ENCODE measurements at regions not wholly inside any gene's neighbourhood (a gene's known extent, or its start where the extent isn't known, plus 50 kb on each side); places are given as distances from the start of the nearest gene placed in this dataset.
A peak's percentile ranks its signal among the peaks of the same experiment; 100 is the strongest.
"Not testable (repeated sequence)": the region's sequence is repeated elsewhere in the genome, so short reads cannot be mapped to it uniquely, and the experiment has no call there.

DNA sequence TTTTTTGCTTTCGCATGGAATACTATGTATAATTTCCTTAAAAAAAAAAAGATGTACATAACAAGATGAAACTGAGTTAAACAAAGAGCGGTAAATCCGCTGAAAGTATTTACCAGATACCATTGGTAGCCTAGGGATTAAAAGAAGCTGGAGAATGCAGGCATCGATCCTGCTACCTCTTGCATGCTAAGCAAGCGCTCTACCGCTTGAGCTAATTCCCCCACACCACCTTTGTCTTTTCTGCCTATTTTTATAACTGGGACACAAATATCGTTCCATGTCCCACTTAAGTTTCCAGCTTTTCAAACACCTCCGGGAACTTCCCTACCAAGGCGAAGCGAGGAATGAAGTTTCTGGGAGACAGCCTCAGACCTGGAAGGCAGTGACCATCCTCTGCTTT, 498.4 kb downstream of the PRIM2 start:
- ATAC-seq (ENCODE audit: low read depth in 2 of 2); H3K27ac Mint-ChIP-seq; H3K4me1 Mint-ChIP-seq; DNase-seq; H3K9me3 Mint-ChIP-seq; H3K4me3 Mint-ChIP-seq: not testable (repeated sequence)
- peaks cover 0 to 13% of the 10 kb centered on the region in 2 donors for H3K36me3 Mint-ChIP-seq
- H3K27me3 Mint-ChIP-seq, result peaks cover 18 to 24% (median 22%) of the 10 kb centered on the region in 3 donors

DNA sequence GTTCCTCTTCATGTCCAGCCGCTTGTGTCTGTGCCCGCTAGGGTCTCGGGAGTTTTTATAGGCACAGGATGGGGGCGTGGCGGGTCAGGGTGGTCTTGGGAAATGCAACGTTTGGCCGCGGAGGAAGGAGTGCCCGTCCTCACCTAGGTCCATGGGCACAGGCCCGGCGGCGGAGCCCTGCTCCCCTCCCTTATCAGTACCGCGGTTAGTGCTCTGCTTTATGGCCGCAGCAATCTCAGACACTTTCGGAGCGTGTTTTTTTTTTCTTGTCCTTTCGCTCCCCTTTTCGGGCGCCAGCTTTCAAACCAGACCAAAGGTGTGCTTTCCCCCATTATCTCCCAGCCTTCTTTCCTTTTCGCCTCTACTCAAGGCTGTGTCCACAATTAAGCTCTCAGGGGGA, 503.9 kb downstream of the PRIM2 start:
- Mint-ChIP-seq H3K27me3 (peaks cover 32 to 41% (median 39%) of the 10 kb centered on the region in 3 donors), H3K9me3 (peaks cover 0 to 23% (median 9%) of the 10 kb centered on the region in 7 donors)
- not testable (repeated sequence) for ATAC-seq (ENCODE audit: low read depth in 2 of 2); DNase-seq; H3K36me3 Mint-ChIP-seq; H3K27ac Mint-ChIP-seq; H3K4me1 Mint-ChIP-seq; H3K4me3 Mint-ChIP-seq

DNA sequence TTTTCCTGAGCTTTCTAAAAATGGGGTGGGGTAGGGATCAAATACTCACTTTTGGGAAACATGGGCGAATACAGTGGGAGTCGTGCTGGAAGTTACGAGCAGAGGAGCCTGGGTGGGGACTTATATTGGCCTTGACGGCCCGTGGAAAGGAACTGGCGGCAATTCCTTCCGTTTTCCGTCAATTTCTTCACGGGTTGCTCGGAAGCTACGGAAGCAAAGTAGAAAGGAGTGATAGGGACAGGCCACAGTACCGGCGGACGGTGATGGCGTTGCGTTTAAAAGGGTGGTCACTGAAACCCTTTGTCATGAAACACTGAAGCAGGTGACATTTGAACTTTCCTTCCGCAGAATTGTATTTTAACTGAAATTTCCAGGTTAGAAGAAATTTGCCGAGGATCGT, 505.0 kb downstream of the PRIM2 start:
- not testable (repeated sequence) for H3K36me3 Mint-ChIP-seq; H3K4me1 Mint-ChIP-seq; DNase-seq; ATAC-seq (ENCODE audit: low read depth in 2 of 2); H3K4me3 Mint-ChIP-seq; H3K27ac Mint-ChIP-seq
- peaks cover 28 to 46% (median 41%) of the 10 kb centered on the region in 3 donors for H3K27me3 Mint-ChIP-seq
- H3K9me3 Mint-ChIP-seq, result peaks cover 0 to 26% (median 11%) of the 10 kb centered on the region in 7 donors

DNA sequence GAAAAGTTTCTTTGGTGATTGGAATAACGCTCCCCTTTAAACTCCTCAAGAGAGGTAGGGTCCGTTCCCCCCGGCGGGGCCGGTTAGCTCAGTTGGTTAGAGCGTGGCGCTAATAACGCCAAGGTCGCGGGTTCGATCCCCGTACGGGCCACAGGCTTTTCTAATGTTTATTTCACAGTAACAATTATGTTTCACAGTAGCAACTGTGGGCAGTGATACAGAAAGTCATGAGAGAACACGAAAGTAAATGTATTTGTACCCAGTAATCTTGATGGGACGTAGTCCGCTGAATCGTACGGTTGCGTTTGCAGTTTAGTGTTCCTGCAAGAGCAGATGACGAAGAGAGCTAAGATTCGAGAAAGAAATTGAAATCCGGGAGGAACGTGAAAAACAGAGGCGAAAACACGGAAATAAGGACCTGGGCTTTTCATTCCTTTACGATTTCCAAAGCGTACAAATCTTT, 505.5 kb downstream of the PRIM2 start:
- Mint-ChIP-seq H3K36me3 (no peaks in the 10 kb centered on the region), H3K4me3 (no peak overlapping the region), H3K27me3 (peaks cover 28 to 46% (median 41%) of the 10 kb centered on the region in 3 donors), H3K4me1 (peaks cover 0 to 3% (median 0%) of the 10 kb centered on the region in 3 donors), H3K27ac (no peak overlapping the region), H3K9me3 (peaks cover 0 to 26% (median 11%) of the 10 kb centered on the region in 7 donors)
- no peak for ATAC-seq (ENCODE audit: low read depth in 2 of 2)
- DNase-seq, result no peak

DNA sequence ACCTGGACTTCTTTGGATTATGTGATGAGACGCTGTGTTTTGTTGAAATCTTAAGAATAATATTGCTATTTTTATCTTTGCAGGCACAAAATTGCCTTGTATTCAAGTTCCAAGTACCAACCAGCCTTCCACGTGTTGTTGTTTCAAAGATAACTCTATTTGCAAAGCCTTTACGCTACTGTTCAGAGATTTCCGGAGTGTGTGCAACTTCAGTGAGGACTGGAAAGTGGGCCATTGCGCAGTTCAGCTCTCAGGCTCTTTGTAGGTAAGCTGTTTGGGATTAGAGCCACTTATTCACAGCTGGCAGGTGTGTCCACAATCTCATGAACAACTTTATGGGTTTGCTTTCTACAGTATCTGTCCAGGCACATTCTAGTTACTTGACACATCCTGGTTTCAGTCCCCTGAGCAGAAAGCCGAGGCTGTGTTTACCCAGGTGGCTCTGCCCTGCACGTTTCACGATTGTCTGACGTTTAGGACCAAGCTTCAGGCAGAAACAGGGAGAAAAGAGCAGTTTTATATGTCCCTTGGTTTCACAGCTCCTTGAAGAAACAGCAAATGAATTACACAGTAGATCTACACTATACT, 520.3 kb downstream of the PRIM2 start:
- not testable (repeated sequence) for H3K27ac Mint-ChIP-seq; H3K9me3 Mint-ChIP-seq; H3K36me3 Mint-ChIP-seq; H3K4me3 Mint-ChIP-seq; H3K27me3 Mint-ChIP-seq; H3K4me1 Mint-ChIP-seq; ATAC-seq (ENCODE audit: low read depth in 2 of 2); DNase-seq

DNA sequence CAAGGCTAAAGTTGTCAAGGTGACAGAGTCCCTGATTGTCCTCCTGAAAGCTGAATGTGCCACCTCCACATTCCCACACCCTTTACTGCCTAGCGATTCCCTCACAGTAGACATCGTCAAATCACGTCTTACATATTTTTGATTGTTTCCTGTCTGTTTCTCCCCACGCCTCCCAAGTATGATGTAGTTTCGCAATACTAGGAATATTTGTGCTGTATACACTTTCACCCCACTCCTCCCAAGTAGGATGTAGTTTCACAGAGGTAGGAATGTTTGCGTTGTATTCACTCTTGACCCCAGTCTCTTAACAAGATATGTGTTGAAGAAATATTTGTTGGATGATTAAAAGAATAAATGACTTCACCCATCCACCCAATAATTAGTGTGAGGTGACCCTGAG, 524.1 kb downstream of the PRIM2 start:
- DNase-seq, H3K36me3 Mint-ChIP-seq: not testable (repeated sequence)

DNA sequence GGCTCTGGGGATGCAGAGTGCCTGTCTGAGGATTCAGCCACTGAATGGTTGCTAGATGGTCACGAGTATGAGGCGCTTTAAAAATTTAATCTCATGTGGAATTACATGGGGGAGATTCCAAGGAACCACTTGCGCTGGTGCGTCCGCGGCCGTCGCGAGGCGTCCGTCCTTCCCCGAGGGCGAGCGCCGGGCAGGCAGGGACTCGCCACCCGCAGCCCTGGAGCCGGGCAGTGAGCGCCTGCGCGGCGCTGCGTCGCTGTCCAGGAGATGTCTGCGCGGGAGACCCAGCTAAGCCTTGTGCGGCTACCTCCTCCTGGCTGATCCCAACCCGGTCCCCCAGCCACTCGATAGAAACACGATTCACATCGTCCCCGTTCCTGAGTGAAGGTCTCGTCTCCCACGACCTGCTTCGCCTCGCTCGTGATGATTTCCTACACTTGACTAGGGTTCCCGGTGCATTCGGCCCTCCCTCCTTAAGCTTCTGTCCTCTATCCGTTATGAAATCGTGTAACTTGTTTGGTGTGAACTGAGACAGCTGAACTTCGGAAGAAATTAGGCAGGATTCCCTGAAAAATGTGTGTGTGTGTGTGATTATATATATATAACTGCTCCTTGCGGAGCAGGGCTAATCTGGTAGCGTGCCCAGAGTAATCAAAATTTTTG, 536.4 kb downstream of the PRIM2 start:
- ATAC-seq (ENCODE audit: low read depth in 2 of 2); H3K9me3 Mint-ChIP-seq; H3K27ac Mint-ChIP-seq; H3K4me1 Mint-ChIP-seq; DNase-seq; H3K4me3 Mint-ChIP-seq; H3K36me3 Mint-ChIP-seq: not testable (repeated sequence)
- H3K27me3 Mint-ChIP-seq, result peaks cover 23 to 27% (median 24%) of the 10 kb centered on the region in 3 donors

More for the DNA sequence above, 524.1 kb downstream of the PRIM2 start:
- ATAC-seq (ENCODE audit: low read depth in 2 of 2); H3K27ac Mint-ChIP-seq; H3K4me1 Mint-ChIP-seq; H3K4me3 Mint-ChIP-seq: not testable (repeated sequence)
- peaks cover 0 to 12% (median 4%) of the 10 kb centered on the region in 7 donors for H3K9me3 Mint-ChIP-seq
- peaks cover 0 to 11% (median 5%) of the 10 kb centered on the region in 3 donors for H3K27me3 Mint-ChIP-seq

DNA sequence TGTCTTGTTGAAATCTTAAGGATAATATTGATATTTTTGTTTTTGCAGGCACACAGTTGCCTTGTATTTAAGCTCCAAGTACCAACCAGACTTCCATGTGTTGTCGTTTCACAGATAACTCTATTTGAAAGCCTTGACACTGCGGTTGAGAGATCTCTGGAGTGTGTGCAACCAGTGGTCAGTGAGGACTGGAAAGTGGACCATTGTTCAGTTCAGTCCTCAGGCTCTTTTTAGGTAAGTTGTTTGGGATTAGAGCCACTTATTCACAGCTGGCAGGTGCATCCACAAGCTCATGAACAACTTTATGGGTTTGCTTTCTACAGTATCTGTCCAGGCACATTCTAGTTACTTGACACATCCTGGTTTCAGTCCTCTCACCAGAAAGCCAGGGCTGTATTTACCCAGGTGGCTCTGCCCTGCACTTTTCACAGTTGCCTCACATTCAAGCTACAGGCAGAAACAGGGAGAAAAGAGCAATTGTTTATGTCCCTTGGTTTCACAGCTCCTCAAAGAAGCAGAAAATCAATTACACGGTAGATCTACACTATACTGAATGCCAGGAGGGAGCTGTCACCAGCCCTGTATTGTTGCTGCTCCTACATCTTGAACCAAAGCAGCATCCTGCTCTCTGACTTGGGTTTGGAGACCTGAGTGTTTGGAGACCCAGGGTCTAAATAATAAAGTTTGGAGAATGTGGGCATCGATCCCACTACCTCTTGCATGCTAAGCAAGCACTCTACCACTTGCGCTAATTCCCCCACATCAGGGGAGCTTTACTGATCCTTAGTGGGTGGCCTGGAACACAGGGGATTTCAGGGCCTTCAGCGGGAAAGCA, 543.3 kb downstream of the PRIM2 start:
- not testable (repeated sequence) for H3K4me3 Mint-ChIP-seq; H3K9me3 Mint-ChIP-seq; H3K27ac Mint-ChIP-seq; DNase-seq; H3K4me1 Mint-ChIP-seq; H3K36me3 Mint-ChIP-seq; H3K27me3 Mint-ChIP-seq; ATAC-seq (ENCODE audit: low read depth in 2 of 2)

DNA sequence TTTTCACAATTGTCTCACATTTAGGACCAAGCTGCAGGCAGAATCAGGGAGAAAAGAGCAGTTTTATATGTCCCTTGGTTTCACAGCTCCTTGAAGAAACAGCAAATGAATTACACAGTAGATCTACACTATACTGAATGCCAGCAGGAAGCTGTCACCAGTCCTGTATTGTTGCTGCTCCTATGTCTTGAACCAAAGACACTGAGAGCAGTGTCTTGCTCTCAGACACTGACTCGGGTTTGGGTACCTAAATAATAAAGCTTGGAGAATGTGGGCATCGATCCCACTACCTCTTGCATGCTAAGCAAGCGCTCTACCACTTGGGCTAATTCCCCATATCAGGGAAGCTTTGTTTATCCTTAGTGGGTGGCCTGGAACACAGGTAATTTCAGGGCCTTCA, 552.7 kb downstream of the PRIM2 start:
- H3K4me1 Mint-ChIP-seq; H3K27me3 Mint-ChIP-seq; H3K4me3 Mint-ChIP-seq; DNase-seq; H3K27ac Mint-ChIP-seq; H3K36me3 Mint-ChIP-seq; H3K9me3 Mint-ChIP-seq; ATAC-seq (ENCODE audit: low read depth in 2 of 2): not testable (repeated sequence)

DNA sequence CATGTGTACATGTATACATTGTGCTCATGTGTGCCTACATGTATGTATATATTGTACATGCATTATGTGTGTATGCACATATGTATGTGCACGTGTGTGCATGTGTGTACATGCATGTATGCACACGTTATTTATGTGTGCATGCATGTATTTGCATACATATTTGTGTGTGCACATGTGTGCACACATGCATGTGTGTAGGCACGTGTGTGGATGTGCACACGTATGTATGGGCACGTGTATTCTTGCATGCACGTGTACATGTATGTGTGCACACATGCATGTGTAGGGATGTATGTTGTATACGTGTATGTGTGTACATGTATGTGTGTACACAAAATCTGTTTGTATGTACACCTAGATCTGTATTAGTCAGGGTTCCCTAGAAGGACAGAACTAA, 556.0 kb downstream of the PRIM2 start:
- H3K9me3 Mint-ChIP-seq, H3K36me3 Mint-ChIP-seq: not testable (repeated sequence)

DNA sequence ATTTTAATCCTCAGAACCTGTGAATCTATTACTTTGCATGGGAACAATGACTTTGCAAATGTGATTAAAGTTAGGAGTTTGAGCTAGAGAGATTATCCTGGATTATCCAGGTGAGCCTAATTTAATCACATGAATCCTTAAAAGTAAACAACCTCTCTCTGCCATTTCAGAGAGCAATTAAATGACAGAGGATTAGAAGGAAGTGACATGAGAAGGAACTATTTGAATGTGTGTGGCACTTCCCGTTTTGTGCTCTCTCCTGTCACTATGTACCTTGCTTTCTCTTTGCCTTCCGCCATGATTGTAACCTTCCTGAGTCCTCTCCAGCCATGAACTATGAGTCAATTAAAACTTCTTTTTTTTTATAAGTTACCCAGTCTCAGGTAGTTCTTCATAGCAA, 559.2 kb downstream of the PRIM2 start:
- not testable (repeated sequence) for H3K36me3 Mint-ChIP-seq; DNase-seq; H3K4me3 Mint-ChIP-seq; H3K27me3 Mint-ChIP-seq; H3K27ac Mint-ChIP-seq; H3K4me1 Mint-ChIP-seq; ATAC-seq (ENCODE audit: low read depth in 2 of 2)
- peaks cover 0 to 10% (median 5%) of the 10 kb centered on the region in 7 donors for H3K9me3 Mint-ChIP-seq

More for the DNA sequence above, 556.0 kb downstream of the PRIM2 start:
- ATAC-seq (ENCODE audit: low read depth in 2 of 2); H3K27ac Mint-ChIP-seq; DNase-seq; H3K27me3 Mint-ChIP-seq; H3K4me3 Mint-ChIP-seq; H3K4me1 Mint-ChIP-seq: not testable (repeated sequence)

DNA sequence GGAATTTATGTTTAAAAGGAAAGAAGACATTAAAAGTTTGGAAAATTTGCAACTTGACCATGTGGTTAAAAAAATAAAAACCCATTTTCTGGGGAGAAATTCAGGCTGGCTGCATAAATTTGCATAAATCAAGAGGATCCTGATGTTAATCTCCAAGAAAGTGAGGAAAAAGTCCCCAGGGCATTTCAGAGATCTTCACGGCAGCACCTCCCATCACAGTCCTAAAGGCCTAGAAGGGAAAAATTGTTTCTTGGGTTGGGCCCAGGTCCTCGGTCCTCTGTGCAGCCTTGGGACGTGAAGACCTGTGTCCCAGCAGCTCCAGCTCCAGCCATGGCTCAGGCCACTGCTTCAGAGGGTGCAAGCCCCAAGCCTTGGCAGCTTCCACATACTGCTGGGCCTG, 560.3 kb downstream of the PRIM2 start:
- not testable (repeated sequence) for H3K27ac Mint-ChIP-seq; H3K36me3 Mint-ChIP-seq; DNase-seq; H3K27me3 Mint-ChIP-seq; H3K4me3 Mint-ChIP-seq; ATAC-seq (ENCODE audit: low read depth in 2 of 2); H3K4me1 Mint-ChIP-seq
- H3K9me3 Mint-ChIP-seq, result peaks cover 0 to 10% (median 5%) of the 10 kb centered on the region in 7 donors

DNA sequence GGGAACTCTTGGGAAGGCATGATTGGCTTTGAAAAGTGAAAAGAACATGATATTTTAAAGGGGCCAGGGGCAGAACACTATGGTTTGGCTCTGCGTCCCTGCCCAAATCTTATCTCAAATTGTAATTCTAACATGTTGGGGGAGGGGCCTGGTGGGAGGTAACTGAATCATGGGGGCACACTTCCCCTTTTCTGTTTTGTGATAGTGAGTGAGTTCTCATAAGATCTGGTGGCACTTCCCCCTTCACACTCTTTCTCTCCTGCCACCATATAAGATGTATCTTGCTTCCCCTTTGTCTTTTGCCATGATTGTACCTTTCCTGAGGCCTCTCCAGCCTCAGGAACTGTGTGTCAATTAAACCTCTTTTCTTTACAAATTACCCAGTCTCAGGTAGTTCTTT, 561.4 kb downstream of the PRIM2 start:
- not testable (repeated sequence) for H3K4me3 Mint-ChIP-seq

More for the DNA sequence above, 561.4 kb downstream of the PRIM2 start:
- not testable (repeated sequence) for H3K36me3 Mint-ChIP-seq, H3K27me3 Mint-ChIP-seq, DNase-seq, H3K4me1 Mint-ChIP-seq, H3K27ac Mint-ChIP-seq
- peaks cover 0 to 10% (median 5%) of the 10 kb centered on the region in 7 donors for H3K9me3 Mint-ChIP-seq
- peak in 1 of 2 donors; percentile 47 for ATAC-seq (ENCODE audit: low read depth in 2 of 2)
